ENCODE measurements at regions not wholly inside any gene's neighbourhood (a gene's known extent, or its start where the extent isn't known, plus 50 kb on each side); places are given as distances from the start of the nearest gene placed in this dataset.
"Not testable (repeated sequence)": the region's sequence is repeated elsewhere in the genome, so short reads cannot be mapped to it uniquely, and the experiment has no call there.

- no peak for DNase-seq (ENCODE audit: extremely low read depth in 1 of 11, low read depth in 9 of 11, low spot score in 4 of 11)
Measured at GRCh38 chr2:129189617-129190319, 789.7 kb upstream of the RAB6C start.

DNA sequence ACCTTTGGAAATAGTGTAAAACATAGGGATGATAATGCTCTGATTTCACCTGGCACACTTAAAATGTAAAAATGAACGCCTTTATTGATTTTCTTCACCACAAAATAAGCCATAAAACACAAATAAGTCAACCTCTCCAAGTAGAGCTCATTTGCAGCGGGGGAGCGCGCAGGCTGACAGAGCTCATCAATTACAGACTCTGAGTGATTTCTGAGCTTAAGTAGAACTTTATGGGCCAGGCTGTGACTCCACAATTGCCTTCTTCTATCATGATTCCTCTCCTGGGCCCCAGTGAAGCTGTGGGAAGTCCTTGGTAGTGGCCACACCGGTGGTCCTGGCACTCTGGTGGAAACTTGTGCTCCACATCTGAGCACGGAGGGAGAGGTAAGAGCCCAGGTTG lies 789.0 kb upstream of the RAB6C start:
- DNase-seq (ENCODE audit: extremely low read depth in 1 of 11, low read depth in 9 of 11, low spot score in 4 of 11): peak in 3 of 11 donors; percentile 12 to 28 (median 15)

GRCh38 chr2:129191530-129191929 lies 787.9 kb upstream of the RAB6C start:
- DNase-seq (ENCODE audit: extremely low read depth in 1 of 11, low read depth in 9 of 11, low spot score in 4 of 11): peak in 2 of 11 donors; percentile 5 to 11

- no peak for DNase-seq (ENCODE audit: extremely low read depth in 1 of 11, low read depth in 9 of 11, low spot score in 4 of 11)
Measured at GRCh38 chr2:129192117-129192516, 787.3 kb upstream of the RAB6C start.

DNA sequence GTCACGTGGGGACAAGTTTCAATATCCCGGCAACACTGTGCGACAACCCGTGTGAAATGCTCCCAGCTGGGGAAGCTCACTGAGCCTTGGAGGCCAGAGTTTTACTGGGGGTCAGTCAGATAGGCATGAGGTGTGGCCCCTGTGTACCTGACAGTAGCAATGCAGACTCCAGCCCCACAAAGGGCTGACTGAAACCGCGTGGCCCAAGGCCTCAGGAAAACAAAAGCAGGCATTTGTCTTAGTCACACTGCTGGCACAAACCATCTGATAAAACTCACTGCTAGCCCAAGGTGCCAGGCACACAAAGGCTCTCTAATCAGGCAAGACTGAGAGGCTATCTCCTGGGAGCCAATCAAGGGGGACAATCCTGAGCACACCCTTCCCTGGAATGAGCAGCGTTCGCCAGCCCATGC lies 786.6 kb upstream of the RAB6C start:
- DNase-seq (ENCODE audit: extremely low read depth in 1 of 11, low read depth in 9 of 11, low spot score in 4 of 11): no peak

DNA sequence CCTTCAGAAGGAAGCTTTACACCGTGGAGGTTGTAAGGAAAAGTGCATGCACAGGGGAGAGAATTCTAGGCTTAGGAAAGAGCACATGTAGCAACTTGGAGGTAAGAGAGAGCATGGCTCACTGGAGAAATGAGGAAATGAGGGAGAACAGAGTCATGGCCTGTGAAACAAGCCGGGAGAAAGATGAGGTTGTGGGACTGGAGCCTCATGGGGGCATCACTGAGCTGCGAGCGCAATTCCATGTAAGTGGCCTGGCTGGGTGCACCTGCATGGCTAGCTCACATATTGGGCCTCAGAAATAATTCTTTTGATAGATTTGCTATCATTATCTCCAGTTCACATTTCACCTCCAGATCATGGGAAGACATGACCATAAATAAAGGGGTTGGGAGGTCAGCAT lies 785.5 kb upstream of the RAB6C start:
- no peak for DNase-seq (ENCODE audit: extremely low read depth in 1 of 11, low read depth in 9 of 11, low spot score in 4 of 11)

GRCh38 chr2:129199501-129199900 lies 780.0 kb upstream of the RAB6C start:
- no peak for DNase-seq (ENCODE audit: extremely low read depth in 1 of 11, low read depth in 9 of 11, low spot score in 4 of 11)

GRCh38 chr2:129201696-129202095 lies 777.8 kb upstream of the RAB6C start:
- DNase-seq (ENCODE audit: extremely low read depth in 1 of 11, low read depth in 9 of 11, low spot score in 4 of 11): no peak

GRCh38 chr2:129203331-129203730 lies 776.1 kb upstream of the RAB6C start:
- no peak for DNase-seq (ENCODE audit: extremely low read depth in 1 of 11, low read depth in 9 of 11, low spot score in 4 of 11)

GRCh38 chr2:129204581-129204980 lies 774.9 kb upstream of the RAB6C start:
- not testable (repeated sequence) for DNase-seq (ENCODE audit: extremely low read depth in 1 of 11, low read depth in 9 of 11, low spot score in 4 of 11)

DNA sequence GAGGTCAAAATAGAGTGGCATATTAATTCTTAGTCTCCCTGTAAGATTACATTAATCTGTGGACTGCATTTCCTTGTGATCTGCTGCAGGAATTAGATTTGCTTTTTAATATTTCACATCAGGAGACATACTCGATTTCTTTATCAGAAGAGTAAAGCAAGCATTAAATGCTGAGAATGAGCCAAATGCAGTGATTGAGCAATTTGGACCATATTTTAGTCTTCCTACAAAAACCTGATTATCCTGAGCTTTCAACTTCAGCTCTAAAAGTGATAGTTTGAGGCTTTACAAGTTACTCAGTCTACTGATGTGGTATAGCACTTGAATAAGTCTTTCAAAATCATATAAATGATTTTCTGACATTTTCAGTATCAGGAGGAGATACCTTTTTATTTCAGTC lies 774.3 kb upstream of the RAB6C start:
- DNase-seq (ENCODE audit: extremely low read depth in 1 of 11, low read depth in 9 of 11, low spot score in 4 of 11): no peak

DNA sequence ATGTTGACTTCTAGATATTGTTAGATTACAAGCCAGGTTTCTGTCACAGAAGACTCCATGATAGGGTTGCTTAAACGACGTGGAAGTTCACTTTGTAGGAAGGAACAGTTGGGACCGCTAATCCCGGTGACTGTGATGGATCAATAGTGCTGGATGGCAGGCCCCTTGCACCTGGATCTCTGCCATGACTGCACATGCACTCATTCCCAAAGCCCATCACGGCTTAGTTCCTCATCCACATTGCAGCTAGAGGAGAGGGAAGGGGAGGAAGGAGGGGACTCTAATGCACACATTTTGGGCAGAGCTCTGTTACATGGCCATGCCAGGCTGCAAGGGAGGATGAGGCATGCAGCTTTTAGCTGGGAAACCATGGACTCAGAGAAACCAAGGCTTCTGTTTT lies 773.7 kb upstream of the RAB6C start:
- no peak for DNase-seq (ENCODE audit: extremely low read depth in 1 of 11, low read depth in 9 of 11, low spot score in 4 of 11)

GRCh38 chr2:129212299-129212958 lies 767.0 kb upstream of the RAB6C start:
- DNase-seq (ENCODE audit: extremely low read depth in 1 of 11, low read depth in 9 of 11, low spot score in 4 of 11): no peak

GRCh38 chr2:129224022-129224421 lies 755.4 kb upstream of the RAB6C start:
- no peak for DNase-seq (ENCODE audit: extremely low read depth in 1 of 11, low read depth in 9 of 11, low spot score in 4 of 11)

- no peak for DNase-seq (ENCODE audit: extremely low read depth in 1 of 11, low read depth in 9 of 11, low spot score in 4 of 11)
Measured at GRCh38 chr2:129224486-129224885, 755.0 kb upstream of the RAB6C start.

- no peak for DNase-seq (ENCODE audit: extremely low read depth in 1 of 11, low read depth in 9 of 11, low spot score in 4 of 11)
Measured at GRCh38 chr2:129229196-129229595, 750.3 kb upstream of the RAB6C start.

DNA sequence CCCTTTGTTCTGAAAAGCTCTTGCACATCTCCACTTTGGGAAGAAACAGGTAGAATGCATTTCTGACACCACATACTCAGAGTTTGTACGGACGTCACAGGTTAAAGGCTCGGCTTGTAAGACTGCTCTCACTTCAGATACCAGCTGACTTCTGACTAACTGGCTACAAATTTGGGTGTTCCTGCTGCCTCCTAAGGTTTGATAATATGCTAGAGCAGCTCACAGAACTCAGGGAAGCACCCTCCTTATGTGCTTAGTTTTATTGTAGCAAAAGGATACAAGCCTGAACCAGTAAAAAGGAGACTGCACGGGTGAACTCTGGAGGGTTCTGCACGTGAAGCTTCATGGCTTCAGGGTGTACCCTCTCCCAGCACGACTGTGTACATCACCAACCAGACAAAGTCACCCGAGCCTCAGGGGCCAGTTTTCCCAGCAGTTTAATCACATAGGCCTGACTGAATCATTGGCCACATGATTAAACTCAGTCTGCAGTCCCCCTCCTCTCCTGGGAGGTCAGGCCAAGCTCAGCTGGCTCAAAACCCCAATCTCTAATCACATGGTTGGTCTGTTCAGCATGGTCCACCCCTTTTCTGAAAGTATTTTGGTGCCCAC lies 749.5 kb upstream of the RAB6C start:
- no peak for DNase-seq (ENCODE audit: extremely low read depth in 1 of 11, low read depth in 9 of 11, low spot score in 4 of 11)

DNA sequence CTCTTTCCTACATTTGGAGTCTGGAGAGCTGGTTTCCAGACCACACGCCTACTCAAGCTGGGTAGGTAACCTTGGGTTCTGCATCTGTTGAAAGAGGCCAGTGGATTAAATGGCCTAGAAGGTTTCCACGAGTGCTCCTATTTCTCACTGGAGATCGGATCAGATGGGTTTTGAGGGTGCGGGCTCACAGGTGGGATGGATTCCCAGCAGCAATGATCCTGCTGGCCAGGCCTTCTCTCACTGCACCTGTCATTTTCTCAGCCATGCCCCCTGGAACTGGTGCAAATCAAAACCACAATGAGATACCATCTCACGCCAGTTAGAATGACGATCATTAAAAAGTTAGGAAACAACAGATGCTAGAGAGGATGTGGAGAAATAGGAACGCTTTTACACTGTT lies 747.5 kb upstream of the RAB6C start:
- no peak for DNase-seq (ENCODE audit: extremely low read depth in 1 of 11, low read depth in 9 of 11, low spot score in 4 of 11)

DNA sequence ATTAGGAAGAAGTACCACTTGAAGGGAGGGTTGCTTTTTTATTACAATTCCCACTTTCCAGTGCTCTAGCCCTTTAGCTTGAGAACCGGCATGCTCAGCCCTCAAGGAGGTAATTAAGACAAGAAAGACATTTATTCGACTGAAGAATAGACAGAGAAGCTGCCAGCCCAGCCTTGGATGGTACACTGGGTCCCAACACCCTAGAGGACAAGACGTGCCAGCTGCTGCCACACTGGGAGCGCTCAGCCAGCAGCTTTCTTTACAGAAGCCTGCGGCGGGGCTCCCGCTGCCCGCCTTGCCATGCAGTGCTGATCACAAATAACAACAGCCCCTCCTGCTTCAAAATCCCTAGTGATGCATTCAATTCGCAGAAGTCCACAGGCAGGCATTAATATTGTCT lies 746.3 kb upstream of the RAB6C start:
- DNase-seq (ENCODE audit: extremely low read depth in 1 of 11, low read depth in 9 of 11, low spot score in 4 of 11): no peak

DNA sequence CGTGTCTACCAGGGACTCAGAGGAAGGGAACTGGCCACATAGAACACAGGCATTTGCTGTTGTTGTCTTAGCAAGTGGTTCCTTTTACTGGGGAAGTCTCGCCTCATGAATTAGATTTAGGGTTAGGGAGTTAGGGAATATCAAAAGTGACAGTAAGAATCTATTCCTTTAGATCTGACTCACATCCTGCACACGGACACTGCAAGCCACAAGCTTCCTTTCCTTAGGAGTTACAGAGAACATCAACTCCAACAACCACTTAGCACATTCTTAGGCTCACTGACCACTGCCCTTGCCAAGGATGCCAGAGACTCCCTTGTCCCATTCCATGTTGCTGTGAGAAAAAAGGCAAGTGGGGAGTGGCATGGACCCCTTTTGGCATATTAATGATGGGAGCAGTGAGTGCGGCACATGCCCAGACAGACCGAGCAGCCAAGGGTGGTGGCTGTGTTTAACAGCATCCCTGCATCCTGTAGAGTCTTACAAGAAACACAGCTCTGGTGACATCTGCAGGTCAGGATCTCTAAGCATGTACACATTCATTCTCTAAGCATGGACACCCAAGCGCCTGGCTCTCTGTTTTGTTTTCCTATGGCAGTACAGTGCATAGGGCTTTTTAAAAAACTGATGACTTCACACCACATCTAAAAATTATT lies 745.6 kb upstream of the RAB6C start:
- DNase-seq (ENCODE audit: extremely low read depth in 1 of 11, low read depth in 9 of 11, low spot score in 4 of 11): peak in 1 of 11 donors; percentile 37
